ENCODE measurements at regions not wholly inside any gene's neighbourhood (a gene's known extent, or its start where the extent isn't known, plus 50 kb on each side); places are given as distances from the start of the nearest gene placed in this dataset.
"Not testable (repeated sequence)": the region's sequence is repeated elsewhere in the genome, so short reads cannot be mapped to it uniquely, and the experiment has no call there.

- 63% methylated on average over 1 of the region's 1 CpG; no CpG with 5 or more reads in 1 of the 2 donors for WGBS, 2 donors
- H3K4me3 ChIP-seq (ENCODE audit: low read depth, poor library complexity, severe bottlenecking); DNase-seq (ENCODE audit: low spot score in 2 of 2); intact Hi-C loops (cut with DNase I; ENCODE audit: low total_unique reads): not testable (repeated sequence)
These were observed 363.6 kb downstream of the NPIPA7 start for GRCh38 chr16:16742573-16742972.

DNA sequence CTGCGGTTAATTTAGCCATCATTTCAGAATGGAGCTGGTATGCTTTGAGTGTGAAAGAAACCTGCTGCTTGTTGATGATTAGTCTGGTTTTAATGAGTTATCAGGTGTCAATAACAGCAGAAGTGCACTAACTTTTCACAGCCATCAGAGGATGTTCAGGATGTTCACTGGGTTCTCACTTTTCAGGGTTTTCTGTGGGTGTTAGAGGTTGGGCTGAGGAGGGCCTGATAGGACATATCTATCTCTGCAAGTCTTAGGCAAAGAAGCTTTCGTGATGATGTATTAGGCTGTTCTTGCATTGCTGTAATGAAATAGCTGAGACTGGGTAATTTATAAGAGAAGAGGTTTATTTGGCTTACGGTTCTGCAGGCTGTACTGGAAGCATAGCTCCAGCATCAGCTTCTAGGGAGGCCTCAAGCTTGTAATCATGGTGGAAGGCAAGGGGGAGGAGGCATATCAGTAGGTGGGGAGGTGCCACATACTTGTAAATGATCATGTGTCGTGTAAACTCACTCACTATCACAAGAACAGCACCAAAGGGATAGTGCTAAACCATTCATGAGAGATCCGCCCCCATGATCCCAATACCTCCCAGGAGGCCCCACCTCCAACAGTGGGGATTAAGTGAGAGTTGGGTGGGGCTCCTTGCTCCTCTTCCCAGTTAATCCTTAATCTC lies 376.2 kb downstream of the NPIPA7 start:
- H3K4me3 ChIP-seq (ENCODE audit: low read depth, poor library complexity, severe bottlenecking); DNase-seq (ENCODE audit: low spot score in 2 of 2); intact Hi-C loops (cut with DNase I; ENCODE audit: low total_unique reads): not testable (repeated sequence)
- WGBS, 2 donors = 85 to 89% methylated on average over 1 to 2 of the region's 5 CpGs

DNA sequence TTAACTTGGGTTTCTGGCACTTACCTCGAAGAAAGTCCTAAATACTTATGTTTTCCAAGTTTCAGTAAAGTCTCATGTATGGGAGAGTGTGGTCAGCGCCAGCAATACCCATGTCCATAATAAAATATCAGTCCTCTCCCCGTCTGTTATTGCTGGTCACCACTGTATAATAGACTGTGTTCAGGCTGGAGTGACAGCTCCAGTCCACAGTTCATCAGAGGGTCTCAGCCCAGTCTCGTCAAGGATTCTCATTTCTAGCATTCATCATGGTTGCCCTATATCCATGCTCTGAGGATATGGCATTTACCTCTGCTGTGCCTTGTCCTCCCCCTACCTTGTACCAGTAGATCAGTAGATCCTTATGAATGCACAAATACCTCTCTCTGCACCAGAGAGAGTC lies 384.5 kb downstream of the NPIPA7 start:
- intact Hi-C loops (cut with DNase I; ENCODE audit: low total_unique reads) = no loop called here
- DNase-seq (ENCODE audit: low spot score in 2 of 2) = no peak
- no peak for TF ChIP-seq POLR2A (IDR thresholded peaks at IDR 0.05)
- WGBS, 2 donors = 83 to 84% methylated on average over 4 of the region's 4 CpGs
- no peak overlapping the region for H3K4me3 ChIP-seq (ENCODE audit: low read depth, poor library complexity, severe bottlenecking)

GRCh38 chr16:16770717-16771116 lies 391.8 kb downstream of the NPIPA7 start:
- DNase-seq (ENCODE audit: low spot score in 2 of 2); intact Hi-C loops (cut with DNase I; ENCODE audit: low total_unique reads); H3K4me3 ChIP-seq (ENCODE audit: low read depth, poor library complexity, severe bottlenecking): not testable (repeated sequence)
- 83 to 94% methylated on average over 1 of the region's 1 CpG for WGBS, 2 donors

DNA sequence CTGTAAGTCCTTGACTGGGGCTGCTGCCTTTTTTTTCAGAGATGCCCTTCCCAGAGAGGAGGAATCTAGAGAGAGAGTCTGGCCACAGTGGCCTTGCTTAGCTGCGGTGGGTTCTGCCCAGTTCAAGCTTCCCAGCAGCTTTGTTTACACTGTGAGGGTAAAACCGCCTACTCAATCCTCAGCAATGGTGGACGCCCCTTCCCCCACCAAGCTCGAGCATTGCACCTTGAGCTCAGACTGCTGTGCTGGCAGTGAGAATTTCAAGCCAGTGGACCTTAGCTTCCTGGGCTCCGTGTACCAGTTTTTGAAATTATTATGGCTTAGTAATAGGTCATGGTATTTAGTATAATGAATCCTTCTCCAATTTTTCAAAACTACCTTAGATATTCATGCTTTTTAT lies 395.4 kb downstream of the NPIPA7 start:
- intact Hi-C loops (cut with DNase I; ENCODE audit: low total_unique reads) = no loop called here
- no peak for TF ChIP-seq CTCF (IDR thresholded peaks at IDR 0.05)
- no peak for TF ChIP-seq POLR2A (IDR thresholded peaks at IDR 0.05)
- DNase-seq (ENCODE audit: low spot score in 2 of 2) = no peak
- 55 to 62% methylated on average over 5 of the region's 5 CpGs for WGBS, 2 donors
- no peak overlapping the region for H3K4me3 ChIP-seq (ENCODE audit: low read depth, poor library complexity, severe bottlenecking)

DNA sequence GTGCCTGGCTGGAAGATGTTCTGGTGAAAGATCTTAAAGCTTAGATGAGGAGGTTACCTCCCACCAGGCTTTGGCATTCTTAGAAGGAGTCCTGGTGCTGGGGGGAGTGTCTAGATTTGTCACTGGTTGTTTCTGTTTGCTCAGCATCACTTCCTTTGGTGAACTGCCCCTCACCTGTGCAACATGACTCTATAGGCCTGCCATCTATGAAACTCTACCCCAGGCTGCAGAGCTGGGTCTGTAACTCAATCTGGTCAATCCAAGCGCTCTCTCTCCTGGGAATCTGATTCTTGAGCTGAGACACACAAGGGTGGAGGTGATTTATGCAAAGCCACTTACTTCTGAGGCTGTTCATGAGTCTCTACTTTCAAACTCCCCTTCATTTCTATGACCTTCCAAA lies 399.4 kb downstream of the NPIPA7 start:
- no peak for TF ChIP-seq CTCF (IDR thresholded peaks at IDR 0.05)
- no peak for TF ChIP-seq POLR2A (IDR thresholded peaks at IDR 0.05)
- no peak overlapping the region for H3K4me3 ChIP-seq (ENCODE audit: low read depth, poor library complexity, severe bottlenecking)
- intact Hi-C loops (cut with DNase I; ENCODE audit: low total_unique reads) = no loop called here
- WGBS, 2 donors = 69 to 86% methylated on average over 1 of the region's 1 CpG
- DNase-seq (ENCODE audit: low spot score in 2 of 2) = no peak

DNA sequence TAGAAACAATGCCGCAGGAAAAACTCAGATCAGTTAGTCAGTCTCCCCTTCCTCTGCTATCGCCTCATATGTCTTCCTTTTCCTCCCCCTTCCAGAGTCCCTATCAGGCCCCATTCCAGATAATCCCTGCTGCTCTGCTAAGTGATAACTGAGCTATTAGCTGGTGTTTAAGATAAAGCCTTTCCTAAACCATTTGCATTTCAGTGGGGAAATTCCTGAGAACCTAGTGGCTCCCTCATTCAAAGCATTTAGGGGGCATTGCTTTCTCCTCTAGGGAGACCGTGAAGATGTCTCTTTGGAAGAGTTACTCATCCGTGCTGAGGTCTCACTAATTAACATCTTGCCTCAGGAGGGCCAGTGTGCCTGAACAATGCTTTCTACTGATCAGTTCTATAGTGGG lies 401.6 kb downstream of the NPIPA7 start:
- WGBS, 2 donors = 34 to 47% methylated on average over 4 of the region's 4 CpGs
- H3K4me3 ChIP-seq (ENCODE audit: low read depth, poor library complexity, severe bottlenecking) = no peak overlapping the region
- intact Hi-C loops (cut with DNase I; ENCODE audit: low total_unique reads) = no loop called here
- TF ChIP-seq POLR2A (IDR thresholded peaks at IDR 0.05) (no peak), CTCF (IDR thresholded peaks at IDR 0.05) (no peak)
- DNase-seq (ENCODE audit: low spot score in 2 of 2) = no peak

- 61 to 72% methylated on average over 4 of the region's 4 CpGs for WGBS, 2 donors
- intact Hi-C loops (cut with DNase I; ENCODE audit: low total_unique reads) = no loop called here
- no peak overlapping the region for H3K4me3 ChIP-seq (ENCODE audit: low read depth, poor library complexity, severe bottlenecking)
- TF ChIP-seq CTCF (IDR thresholded peaks at IDR 0.05) = no peak
- no peak for TF ChIP-seq POLR2A (IDR thresholded peaks at IDR 0.05)
- no peak for DNase-seq (ENCODE audit: low spot score in 2 of 2)
These were observed 403.2 kb downstream of the NPIPA7 start for GRCh38 chr16:16782153-16782552.
